COLO668 (cell line): ENCODE measurements at regions not wholly inside any gene's neighbourhood (a gene's known extent, or its start where the extent isn't known, plus 50 kb on each side); places are given as distances from the start of the nearest gene placed in this dataset.
A peak's percentile ranks its signal among the peaks of the same experiment; 100 is the strongest.
"Not testable (repeated sequence)": the region's sequence is repeated elsewhere in the genome, so short reads cannot be mapped to it uniquely, and the experiment has no call there.

Experiments used
- DNase-seq: peaks from one replicate; lab custom pipeline; 2025; ENCODE audit not compliant: unreplicated experiment; lab: John Stamatoyannopoulos, UW

DNA sequence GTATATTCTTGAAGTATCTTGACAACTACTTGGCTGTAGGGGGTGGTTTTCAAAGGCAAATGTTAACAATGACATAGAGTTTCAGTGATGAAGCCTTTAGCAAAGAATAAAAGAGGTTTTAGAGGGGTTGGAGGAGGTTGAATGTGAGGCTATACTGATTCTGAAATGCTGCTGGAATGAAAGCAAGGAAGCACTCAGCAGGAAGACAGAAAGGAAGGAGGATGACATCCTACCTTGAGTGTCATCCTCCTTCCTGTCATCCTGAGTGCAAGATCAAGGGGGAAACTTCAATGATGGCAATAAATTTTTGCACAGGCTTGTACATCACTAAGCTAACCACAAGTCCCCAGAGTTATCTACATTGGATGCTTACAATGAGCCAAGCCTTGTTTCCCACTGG, 120.5 kb downstream of the APIP start:
- no peak for DNase-seq

DNA sequence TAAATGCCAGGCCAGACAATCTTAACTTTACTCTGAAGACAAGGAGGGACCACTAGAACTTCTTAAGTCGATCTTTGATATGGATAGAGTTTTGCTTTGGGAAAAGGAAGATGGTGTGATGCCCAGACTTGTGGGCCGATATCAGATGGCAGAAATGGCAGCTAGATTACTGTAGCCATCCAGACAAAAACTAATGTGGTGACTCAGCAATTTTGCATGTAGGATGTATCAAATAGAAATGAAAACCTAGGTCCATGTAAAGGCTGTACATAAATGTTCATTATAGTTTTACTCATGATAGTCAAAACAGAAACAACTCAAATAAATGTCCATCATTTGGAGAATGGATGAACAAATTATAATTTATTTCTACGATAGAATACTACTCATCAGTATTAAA, 121.5 kb downstream of the APIP start:
- no peak for DNase-seq

DNA sequence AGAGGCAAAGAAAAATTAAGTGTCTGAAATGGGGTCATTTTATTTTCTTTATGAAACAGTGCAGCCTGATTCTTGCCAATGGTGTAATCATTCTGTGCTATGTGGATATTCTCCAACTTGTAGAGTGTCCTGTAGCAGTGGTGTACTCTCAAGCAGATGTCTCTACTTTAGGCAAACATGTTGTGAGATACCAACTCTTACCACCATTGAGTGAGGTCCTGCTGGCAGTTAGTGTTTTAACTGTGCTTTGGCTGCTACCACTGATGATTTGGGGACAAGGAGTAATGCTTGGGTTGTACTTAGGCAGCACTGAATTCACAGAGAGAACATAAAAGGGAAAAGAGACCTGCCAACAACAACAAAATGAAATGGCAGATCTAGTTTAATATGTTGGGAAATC, 122.5 kb downstream of the APIP start:
- no peak for DNase-seq

GRCh38 chr11:34792814-34793258, 123.3 kb downstream of the APIP start:
- DNase-seq, result no peak

DNA sequence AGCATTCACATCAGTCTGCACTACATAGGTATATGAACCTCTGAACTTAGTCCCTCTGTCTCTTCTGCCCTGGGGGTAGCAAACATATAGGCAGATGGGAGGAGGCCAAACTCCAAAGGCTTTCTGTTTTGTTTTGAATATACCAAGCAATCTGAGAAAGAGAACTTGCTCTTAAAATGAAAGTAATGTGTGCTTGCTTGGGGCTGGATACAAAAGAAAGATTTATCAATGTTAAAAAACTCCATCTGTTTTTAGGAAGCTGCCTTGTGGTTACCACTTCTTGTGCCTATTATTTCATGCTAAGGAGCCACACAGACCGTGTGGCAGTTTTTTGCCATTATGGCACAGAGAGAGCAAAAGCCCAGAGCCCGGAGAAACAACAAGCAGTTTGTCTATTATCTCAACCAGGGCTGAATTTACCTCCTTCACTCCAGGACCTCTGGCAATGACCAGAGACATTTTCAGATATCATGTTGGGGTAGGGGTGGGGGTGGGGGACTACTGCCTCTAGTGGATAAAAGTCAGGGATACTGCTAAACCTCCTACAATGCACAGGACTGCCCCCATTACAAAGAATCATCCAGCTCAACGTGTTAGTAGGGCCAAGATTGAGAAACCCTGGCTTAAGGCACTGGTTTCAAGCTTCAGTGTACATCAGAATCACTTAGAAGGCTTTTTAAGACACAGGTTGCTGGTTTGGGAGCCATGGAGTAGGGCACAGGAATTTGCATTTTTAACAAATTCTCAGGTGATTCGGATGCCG, 124.2 kb downstream of the APIP start:
- no peak for DNase-seq

GRCh38 chr11:34790620-34791019, 125.6 kb downstream of the APIP start:
- DNase-seq, result no peak

GRCh38 chr11:34789196-34789834, 126.9 kb downstream of the APIP start:
- DNase-seq, result no peak

DNA sequence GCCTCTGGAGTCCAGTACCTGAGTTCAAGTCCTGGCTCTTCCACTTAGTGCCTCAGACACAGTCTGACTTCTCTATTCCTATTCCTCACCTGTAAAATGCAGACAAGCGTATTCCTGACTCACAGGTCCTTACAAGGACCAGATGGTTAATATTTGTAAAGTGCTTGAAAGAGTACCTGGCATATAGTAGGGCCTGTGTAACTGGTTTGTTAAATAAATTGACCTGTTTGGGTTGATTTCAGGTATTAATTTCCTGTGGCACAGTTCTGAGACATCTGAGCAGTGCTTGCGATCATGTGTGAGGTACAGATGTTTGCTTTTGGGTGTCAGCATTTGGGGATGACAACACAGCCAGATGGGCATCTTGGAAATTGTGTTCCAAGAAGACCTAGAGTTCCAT, 127.5 kb downstream of the APIP start:
- no peak for DNase-seq

DNA sequence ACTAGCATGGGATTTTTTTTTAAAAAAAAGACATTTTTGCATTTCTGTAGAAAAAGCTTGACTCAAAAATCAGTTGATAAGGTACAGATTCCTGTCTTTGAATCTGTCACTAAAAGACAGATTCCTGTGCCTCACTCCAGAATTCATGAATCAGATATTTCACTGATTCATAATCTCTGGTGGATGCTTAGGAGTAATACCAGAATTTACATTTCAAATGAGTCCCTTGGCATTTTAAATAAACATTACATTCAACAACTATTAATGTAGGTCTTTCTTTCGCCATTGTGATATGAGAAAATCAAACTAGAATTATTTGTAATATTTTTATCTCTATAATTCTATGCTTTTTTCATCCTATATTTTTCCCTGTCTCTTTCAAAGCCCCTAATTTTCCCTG, 128.3 kb downstream of the APIP start:
- DNase-seq, result no peak

GRCh38 chr11:34787348-34787747, 128.8 kb downstream of the APIP start:
- no peak for DNase-seq

GRCh38 chr11:34784318-34784841, 131.8 kb downstream of the APIP start:
- DNase-seq, result no peak

- peak; percentile 18 for DNase-seq
Observed at GRCh38 chr11:34783816-34784317, 132.3 kb downstream of the APIP start.

GRCh38 chr11:34781826-34782225, 134.4 kb downstream of the APIP start:
- not testable (repeated sequence) for DNase-seq

DNA sequence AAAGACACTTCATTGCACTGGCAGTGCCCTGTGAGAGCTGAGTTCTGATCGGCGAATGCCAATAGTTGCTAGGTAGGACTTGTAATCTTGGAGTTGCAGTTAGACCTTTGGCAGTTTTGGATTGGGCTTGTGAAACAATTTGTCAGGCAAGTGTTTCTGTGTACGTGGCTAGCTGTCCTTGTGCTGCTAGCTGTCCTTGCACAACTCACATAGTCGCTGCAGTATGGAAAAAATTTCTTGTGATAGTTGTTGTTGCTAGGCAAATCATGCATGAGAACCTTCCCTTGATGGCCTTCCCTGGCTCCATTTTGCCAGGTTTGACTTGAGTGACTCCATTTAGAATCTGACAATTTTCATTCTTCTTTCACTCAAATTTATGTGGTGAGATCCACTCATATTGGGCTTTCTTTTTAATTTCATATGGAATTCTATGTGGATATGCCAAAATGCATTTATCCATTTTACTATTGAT, 140.7 kb downstream of the APIP start:
- no peak for DNase-seq

GRCh38 chr11:34774604-34775003, 141.6 kb downstream of the APIP start:
- no peak for DNase-seq

- no peak for DNase-seq
Observed at GRCh38 chr11:34773826-34774225, 142.4 kb downstream of the APIP start.

DNA sequence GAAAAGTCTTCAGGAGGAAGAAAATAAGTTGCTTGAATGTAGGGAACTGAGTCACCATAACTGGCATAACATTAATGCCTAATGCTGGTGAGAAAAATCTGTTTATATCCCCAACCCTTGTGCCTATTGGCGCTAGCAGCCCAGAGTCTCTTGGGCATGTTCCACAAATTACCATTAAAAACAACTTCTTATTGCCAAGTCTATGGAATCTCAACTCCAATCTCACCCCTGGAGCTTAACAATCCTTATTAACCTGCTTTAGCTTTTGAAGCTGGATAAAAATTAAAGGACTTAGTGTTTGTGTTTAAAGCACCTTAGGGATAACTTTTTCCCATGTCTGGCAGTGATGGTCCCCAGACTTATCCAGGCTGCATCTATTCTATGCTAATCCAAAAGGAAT, 143.0 kb downstream of the APIP start:
- no peak for DNase-seq

DNA sequence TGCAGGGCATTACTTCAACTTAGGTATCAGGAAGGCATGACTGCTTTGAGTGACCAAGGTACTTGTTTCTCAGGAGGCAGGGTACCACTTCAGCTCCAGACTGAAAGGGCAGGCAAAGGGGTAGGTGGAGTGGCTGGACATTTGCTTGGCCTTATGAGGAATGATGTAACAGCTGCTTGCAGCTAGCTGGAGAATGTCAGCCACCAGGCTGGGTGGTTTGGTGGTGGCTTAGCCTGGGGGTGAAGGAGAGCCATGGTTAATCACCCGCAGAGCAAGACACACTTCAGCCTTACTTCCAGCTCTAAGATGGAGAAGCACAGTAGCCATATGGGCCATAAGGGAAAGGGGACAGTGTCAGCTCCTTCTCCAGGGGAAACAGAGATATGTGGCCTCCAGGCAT, 146.1 kb downstream of the APIP start:
- no peak for DNase-seq

- DNase-seq, result no peak
Observed at GRCh38 chr11:34769224-34769623, 147.0 kb downstream of the APIP start.

GRCh38 chr11:34762625-34763024, 141.7 kb downstream of the EHF start:
- DNase-seq, result not testable (repeated sequence)

DNA sequence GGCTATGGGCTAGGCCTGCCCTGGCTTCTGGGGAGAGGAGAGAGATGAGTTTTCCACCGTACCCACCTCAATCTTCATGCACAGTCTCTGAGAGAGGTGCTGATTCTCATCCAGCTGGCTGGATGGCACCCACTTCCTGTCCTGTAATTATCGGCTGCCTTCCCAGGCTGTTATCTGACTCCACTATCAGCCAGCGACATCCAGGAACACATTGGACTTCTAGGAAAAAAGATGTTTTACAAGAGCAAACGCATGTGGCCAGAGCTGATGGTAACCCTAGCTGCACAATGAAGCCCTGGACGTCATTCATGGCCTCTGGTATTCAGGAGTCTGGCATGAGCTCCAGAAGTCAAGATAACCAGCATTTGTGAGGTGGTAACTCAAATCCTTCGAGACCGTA, 137.4 kb downstream of the EHF start:
- no peak for DNase-seq

GRCh38 chr11:34757026-34757451, 136.1 kb downstream of the EHF start:
- no peak for DNase-seq
